NCI-H69 (cell line): ENCODE measurements at regions not wholly inside any gene's neighbourhood (a gene's known extent, or its start where the extent isn't known, plus 50 kb on each side); places are given as distances from the start of the nearest gene placed in this dataset.
"Not testable (repeated sequence)": the region's sequence is repeated elsewhere in the genome, so short reads cannot be mapped to it uniquely, and the experiment has no call there.

ENCODE experiments used
- DNase-seq: peaks from one replicate; lab custom pipeline; 2025; lab: John Stamatoyannopoulos, UW

DNA sequence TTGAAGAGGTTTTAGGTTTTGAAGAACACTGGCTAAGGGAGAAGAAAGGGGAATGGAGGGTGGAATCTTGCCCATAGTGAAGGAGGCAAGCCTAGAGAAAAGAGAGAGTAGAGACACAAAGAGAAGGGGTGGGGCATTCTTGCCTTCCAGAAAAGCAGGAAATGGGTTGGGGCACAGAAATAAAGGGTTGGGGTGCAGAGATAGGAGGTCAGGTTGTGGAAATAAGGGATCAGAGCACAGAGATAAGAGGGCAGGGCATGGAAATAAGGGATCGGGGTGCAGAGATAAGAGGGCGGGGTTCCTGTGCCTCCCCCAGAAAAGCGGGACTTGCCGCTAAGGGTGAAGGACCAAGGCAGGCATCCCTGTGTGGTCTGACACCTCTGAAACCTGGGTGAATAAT lies 69.9 kb downstream of the ALG1L2 start:
- not testable (repeated sequence) for DNase-seq

DNA sequence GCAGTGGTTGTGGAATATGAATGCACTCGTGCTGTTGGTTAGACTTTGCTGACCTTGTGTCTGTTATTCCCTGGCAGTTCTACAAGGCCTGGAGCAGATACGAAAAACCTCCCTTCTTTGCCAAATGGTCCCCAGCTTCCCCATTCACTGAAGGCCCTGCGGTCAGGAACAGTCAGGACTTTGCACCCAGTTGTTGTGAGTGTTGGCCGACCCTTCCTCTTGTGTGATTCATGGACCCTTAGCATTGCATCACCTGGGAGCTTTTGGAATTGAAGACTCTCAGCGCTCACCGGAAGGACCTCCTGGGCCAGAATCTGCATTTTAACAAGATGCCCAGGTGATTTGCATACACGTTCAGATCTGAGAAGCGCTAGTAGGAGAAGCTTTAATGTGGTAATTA lies 71.6 kb downstream of the ALG1L2 start:
- DNase-seq, result not testable (repeated sequence)

DNA sequence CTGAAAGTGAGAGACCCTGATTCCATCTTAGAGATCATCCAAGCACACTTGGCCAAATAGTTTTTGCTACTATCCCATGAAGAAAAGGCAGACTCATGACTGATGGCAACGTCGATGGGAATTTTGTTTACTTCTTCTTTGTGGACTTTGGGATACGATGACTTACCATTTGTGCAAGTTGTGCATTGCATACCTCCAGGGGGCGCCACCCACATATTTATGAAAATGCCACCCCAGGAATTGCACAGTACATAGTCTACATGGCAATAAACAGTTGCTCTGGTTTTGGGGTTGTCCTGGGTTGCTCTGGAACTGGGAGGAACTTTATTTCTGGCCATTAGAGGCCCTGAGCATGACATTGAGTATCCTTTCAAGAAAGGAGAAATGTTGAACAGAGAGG lies 73.8 kb downstream of the ALG1L2 start:
- not testable (repeated sequence) for DNase-seq

DNA sequence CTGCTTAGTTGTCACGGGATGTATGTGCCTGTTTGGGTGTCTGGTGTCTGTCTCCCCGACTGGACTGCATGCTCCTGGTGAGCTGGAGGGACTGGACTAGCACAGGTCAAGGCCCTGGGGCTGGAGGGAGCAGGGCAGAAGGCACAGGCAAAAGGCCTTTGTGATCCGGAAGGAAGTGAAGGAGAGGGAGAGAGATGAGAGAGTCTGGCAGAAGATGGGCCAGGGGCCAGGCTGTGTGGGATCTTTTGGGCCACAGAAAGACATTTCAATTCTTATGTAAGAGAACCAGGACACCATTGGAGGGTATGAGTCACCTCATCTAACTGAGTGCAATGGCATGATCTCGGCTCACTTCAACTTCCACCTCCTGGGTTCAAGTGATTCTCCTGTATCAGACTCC lies 85.2 kb downstream of the ALG1L2 start:
- not testable (repeated sequence) for DNase-seq

DNA sequence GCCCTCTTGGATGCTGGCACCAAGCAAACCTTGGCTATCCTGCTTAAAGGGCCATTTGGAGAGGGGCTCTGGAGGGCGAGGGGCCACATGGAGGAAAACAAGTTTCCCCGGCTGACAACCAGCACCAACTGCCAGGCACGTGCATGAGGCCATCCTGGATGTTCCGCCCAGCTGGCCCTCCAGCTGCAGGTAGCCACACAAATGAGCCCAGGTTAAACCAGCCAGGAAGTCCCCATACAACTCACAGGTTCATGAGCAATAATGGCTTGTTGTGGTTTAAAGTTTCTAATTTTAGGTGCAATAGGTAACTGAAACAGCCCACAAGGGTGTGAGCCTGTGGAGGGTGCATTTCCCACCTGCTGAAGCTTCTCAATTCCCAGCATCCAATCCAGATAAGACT lies 93.6 kb downstream of the ALG1L2 start:
- DNase-seq, result not testable (repeated sequence)

DNA sequence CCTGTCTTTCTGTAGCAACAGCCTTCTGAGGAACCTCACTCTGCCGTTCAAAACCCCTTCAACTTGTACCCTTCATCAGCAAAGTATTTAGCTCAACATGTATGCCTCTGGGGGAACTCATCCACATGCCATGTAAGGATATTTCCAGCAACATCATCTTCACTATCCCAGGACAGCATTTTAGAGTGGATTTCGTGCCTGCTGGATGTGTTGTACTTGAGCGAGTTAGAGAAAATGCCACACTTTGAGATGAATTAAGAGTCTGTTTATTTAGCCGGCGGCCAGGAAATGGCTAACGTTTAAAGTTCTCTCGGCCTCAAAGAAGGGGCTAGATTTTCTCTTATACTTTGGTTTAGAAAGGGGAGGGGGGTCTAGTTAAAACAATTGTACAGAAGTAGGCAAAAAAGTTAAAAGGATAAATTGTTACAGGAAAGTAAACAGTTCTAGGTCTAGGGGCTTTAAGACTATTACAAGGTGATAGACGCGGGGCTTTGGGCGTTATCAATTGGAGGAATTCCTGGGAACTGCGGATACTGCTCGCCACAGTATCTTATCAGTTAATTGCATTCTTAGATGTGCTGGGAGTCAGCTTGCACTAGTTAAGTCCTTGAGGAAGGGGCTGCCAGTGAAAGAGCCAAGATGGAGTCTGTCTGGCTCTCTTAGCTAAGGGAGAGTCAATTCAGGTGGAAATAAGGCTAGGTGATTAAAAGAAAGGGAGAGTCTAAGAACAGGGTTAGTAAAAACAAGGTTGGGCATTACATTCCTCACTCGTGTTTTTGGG lies 95.0 kb downstream of the ALG1L2 start:
- not testable (repeated sequence) for DNase-seq

DNA sequence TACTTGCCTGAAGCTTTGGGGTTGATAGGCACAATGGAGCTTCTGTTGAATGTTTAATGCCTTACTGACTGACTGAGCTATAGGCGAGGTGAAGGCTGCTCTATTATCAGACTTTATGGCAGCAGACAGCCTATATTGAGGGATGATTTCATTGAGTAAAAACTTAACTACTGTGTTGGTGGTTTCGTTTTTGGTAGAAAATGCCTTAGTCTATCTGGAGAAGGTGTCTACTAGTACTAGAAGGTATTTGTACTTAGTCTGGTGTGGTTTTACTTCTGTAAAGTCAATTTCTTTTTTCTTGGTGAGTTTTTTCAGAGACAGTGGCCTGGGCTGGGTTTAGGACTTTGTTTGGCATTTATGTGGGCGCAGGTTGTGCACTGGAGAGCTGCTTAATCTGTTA lies 97.2 kb downstream of the ALG1L2 start:
- DNase-seq, result not testable (repeated sequence)

DNA sequence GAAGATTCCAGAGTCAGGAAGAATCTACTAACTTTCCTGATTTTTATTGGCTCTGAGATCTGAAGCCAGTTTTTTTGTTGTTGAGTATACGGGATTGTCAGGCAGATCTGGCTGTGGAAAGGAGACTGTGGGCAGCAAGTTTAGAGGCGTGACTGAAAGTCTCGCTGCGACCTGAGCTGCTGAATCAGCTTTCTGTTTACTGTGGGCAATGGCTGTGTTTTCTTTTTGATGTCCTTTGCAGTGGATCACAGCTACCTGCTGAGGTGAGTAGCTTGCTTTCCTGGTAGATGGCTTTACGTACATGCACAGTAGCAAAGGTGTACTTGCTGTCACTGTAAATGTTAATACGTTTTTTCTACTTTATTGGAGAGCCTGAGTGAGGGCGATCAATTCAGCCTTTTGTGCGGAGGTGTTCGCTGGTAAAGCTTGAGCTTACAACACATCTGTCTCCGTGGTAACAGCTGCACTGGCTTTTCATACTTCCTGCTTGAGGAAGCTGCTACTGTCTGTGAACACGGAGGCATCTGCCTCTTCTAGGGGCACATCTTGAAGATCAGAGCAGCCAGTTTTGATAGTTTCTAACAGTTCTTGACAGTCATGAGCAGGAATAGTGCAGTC lies 97.8 kb downstream of the ALG1L2 start:
- not testable (repeated sequence) for DNase-seq

DNA sequence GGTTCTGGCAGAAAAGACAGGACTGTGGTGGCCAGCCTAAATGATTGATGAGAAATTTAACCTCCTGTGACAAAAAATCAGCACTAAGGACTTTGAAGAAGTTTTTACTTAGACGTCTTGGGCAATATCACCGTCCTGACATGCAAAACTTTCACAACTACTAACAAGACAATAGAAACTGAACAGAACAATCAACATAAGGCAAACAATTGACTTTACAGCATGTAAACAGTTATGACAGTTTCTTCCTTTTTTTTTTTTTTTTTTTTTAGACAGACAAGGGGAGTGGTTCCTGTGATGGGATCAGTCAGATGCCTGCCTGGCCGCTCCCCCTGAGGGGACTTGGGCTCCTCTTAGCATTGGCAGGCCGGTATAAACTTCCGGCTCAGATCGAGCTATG lies 100.8 kb downstream of the ALG1L2 start:
- not testable (repeated sequence) for DNase-seq

DNA sequence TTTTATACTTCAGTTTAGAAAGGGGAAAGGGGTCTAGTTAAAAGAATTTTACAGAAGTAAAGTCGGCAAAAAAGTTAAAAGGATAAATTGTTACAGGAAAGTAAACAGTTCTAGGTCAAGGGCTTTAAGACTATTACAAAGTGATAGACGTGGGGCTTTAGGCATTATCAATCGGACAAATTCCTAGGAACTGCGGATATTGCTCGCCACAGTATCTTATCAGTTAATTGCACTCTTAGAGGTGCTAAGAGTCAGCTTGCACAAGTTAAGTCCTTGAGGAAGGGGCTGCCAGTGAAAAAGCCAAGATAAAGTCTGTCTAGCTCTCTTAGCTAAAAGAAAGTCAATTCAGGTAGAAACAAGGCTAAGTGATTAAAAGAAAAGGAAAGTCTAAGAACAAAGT lies 102.1 kb downstream of the ALG1L2 start:
- not testable (repeated sequence) for DNase-seq

DNA sequence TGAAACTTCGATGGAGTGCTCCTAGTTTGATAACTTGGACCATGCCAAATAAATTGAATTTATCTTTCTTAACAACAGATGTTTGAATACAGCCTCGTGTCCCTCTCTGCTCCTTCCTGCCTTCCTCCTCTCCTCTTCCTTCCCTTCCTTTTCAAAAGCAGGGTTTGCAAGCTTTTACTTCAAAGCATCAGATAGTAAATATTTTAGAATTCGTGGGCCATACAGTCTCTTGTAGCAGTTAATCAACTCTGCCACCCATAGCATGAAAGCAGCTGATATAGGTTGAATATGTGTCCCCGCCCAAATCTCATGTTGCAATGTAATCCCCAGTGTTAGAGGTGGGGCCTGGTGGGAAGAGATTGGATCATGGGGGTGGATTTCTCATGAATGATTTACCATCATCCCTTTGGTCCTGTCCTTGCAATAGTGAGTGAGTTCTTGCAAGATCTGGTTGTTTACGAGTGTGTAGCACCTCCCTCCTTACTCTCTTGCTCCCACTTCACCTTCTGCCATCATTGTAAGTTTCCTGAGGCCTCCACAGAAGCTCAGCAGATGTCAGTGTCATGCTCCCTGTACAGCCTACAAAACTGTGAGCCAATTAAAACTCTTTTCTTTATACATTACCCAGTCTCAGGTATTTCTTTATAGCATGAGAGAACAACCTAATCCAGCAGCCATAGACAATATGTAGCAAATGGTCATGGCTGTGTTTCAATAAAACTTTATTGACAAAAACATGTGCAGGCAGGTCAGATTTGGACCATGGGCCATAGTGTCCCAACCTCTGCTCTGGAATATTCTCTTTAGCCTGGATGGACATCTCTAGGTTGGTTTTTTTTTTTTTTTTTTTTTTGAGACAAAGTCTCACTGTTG lies 102.8 kb downstream of the ALG1L2 start:
- DNase-seq, result not testable (repeated sequence)

DNA sequence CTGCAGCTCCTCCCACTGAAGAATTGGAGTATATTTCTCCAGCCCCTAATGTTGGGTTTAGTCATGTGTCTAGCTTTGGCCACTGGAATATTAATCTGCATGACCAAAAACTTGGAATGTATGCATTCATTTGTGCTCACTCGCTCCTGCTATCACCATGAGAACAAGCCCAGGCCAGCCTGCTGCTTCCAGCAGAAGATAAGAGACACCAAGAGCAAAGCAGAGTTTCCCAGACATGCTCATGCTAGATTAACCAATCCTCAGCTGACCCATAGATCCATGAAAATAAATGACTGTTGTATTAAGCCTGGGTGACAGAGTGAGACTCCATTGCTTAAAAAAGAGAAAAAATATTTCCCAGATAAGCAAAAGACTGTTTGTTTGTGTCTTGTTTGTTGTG lies 119.6 kb downstream of the ALG1L2 start:
- DNase-seq, result not testable (repeated sequence)

DNA sequence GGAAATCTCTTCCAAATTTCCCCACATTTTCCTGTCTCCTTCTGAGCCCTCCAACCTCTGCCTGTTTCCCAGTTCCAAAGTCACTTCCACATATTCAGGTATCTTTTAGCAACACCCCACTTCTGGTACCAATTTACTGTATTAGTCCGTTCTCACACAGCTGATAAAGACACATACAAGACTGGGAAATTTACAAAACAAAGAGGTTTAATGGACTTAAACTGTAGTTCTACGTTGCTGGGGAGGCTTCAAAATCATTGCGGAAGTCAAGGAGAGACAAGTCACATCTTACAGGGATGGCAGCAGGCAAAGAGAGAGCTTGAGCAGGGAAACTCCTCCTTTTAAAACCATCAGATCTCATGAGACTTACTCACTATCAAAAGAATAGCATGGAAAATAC lies 122.0 kb downstream of the ALG1L2 start:
- not testable (repeated sequence) for DNase-seq

DNA sequence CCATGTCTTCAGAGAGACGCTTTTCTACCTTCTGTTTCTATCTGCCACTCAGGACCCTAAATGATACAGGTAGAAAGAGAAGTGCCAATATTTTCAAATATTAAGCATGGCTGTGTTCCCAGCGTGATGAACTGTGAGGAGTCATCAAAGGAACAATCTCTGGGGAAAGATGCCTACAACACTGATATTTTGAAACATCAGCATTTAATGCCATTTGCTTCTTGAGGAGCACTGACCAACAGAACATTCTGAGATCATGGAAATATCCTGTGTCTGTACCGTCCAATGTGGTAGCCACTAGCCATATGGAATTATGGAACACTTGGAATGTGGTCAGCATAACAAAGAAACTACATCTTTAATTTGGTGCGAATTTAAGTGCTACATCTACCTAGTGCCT lies 117.9 kb upstream of the COL6A5 start:
- no peak for DNase-seq

DNA sequence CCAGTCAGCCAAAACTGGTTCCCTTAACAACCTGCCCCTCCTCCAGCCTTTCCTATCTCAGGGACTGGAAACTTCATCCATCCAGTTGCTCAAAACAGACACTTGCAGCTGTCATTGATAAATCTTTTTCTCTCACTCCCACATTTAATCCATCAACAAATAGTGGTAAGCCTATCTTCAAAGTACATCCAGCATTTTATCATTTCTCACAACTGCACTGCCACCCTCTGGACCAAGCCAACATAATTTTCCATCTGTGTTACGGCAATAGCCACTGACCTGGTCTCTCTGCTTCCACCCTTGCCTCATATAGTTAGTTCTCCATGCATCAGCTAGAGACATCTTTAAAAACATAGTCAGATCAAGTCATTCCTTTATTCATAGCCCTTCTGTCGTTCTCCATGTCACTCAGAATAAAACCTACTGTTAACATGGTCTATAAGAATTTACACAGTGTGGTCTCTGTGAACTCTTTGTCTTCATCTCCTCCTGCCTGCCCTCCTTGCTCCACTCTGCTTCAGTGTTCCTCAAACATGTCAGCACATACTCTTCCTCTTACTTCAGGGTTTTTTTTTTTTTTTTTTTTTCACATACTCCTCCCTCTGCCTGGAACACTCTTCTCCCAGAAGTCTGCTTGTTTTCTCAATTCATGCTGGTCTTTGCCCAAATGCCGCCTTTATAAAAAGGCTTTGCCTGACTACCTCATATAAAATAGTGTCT lies 102.5 kb upstream of the COL6A5 start:
- DNase-seq, result no peak

DNA sequence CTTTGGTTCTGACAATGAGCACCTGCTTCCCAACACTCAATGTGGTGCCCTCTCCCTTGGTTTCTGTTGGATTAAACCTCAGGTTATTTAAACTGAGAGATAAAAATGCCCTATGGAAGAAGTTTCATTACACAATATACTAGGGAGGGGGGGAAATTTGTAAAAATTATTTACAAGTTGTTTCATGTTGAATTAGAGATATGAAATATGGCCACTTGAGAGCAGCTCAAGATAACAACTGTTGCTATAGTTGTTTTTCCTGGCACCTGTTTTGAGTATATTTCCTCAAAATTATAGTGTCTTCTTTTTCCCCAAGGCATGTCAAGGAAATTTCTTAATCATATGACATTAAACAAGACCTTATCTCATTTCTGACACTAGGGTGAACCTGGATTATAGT lies 101.7 kb upstream of the COL6A5 start:
- DNase-seq, result no peak

DNA sequence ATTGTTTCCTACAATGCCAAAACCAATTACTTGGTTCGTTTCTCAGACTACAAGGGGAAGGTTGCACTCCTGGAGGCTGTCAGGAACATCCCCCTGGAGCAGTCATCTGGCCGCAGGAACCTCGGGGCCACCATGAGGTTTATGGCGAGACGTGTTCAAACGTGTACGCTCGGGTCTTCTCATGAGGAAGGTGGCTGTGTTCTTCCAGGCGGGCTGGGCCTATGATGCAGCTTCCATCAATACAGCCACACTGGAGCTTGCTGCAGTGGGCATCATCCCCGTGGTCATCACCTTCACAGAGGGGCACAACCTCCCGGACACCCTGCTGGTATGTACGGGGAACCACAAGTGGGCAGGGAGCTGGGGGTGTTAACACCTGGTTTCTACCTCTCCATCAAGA lies 94.5 kb upstream of the COL6A5 start:
- DNase-seq, result no peak

DNA sequence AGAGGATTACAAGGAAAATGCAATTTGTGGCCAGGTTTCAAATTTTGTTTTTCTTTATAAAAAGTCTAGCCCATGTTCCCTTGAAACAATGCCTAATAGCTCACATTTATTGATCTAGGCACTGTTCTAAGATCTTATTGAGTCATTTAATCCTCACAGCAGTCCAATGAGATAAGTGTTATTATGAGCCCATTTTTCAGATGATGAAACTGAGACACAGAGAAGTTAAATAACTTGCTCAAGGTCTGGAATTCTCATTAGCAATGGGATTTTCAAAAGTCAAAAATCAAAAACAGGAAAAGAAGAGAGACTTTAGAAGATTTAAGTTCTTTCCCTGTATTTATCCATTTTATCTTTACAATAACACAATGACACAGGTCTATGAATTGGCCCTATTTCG lies 90.0 kb upstream of the COL6A5 start:
- no peak for DNase-seq

DNA sequence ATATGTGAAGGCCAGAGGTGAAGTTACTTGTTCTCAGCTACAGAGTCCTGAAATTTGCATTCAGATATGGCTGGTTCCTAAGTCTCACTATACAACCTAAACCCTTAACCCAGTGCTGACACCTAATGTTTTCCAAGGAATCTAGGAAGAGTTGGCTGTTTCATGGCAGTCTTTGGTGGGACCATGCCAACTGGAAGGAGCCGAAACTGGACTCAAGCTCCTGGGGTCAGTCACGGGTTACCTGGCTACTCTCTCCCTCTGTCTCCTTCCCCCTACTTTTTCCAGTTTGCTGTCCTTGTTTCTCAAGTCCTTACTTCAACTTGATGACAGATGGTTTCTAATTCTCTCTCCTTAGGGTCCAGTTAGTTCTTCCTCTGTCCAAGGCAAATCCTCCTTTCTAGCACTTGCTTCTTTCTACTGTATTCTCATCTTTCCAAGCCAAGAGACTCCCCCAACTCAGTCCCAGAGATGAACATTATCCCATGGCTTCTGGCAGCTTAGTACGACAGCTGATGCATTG lies 88.6 kb upstream of the COL6A5 start:
- DNase-seq, result no peak

DNA sequence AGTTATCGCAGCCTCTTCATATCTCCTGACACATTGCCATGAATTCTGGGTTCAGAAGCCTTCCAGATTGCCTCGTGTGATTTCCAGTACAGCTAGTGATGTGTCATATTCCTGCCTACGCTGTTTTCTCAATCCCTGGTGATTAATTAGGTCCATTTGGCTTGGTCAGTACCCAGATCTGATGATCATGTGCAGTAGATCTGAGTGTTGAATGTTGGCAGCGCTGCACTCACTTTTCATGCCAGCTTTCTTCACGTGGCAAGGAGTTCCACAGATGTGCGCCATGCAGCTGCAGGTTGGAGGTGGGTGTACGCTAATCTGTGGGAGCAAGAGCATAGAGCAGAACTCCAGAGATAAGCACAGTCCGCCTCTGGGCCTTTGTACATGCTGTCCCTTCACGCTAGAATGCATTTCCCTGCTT lies 86.9 kb upstream of the COL6A5 start:
- DNase-seq, result no peak

DNA sequence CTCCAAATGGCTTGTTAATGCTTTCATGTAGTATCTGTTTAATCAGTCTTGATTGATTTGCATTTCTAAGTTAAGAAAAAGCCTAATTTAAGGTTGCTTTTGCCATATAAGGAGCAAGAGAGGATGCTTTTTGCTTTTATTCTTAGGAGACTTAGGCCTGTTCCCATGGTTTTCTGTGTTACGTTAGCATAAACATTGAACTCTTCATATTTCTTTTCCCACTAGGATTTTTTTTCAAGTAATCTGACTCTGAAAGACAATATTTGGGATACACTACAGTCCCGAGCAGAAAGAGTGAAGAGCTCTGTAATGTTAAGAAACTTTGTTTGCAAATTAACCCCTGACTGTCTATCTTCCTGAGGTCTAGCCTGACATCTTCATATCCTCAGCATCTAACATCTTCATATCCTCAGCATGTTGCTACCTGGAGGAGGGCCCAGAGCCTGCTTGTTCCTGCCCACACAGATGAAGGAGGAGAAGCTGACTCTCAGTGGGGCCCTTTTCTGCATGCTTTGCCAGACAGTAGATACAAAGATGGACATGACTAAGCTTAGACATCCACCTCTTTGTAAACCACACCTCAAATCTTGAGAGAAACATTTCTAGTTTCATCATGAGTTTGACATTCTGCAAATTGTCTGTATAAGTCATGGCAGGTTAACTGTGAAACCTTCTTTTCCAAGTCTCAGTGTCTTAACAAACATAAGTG lies 86.2 kb upstream of the COL6A5 start:
- DNase-seq, result no peak
